ENCODE measurements at regions not wholly inside any gene's neighbourhood (a gene's known extent, or its start where the extent isn't known, plus 50 kb on each side); places are given as distances from the start of the nearest gene placed in this dataset.

GRCh38 chr4:156118507-156119220, 165.0 kb upstream of the CTSO start:
- no peak overlapping the region for H3K4me3 Mint-ChIP-seq
- peaks cover 18% of the 10 kb centered on the region for H3K4me1 Mint-ChIP-seq
- no peaks in the 10 kb centered on the region for H3K27me3 Mint-ChIP-seq (ENCODE audit: low read depth)
- no peak overlapping the region for H3K27ac Mint-ChIP-seq
- TF ChIP-seq, protein P1, sequence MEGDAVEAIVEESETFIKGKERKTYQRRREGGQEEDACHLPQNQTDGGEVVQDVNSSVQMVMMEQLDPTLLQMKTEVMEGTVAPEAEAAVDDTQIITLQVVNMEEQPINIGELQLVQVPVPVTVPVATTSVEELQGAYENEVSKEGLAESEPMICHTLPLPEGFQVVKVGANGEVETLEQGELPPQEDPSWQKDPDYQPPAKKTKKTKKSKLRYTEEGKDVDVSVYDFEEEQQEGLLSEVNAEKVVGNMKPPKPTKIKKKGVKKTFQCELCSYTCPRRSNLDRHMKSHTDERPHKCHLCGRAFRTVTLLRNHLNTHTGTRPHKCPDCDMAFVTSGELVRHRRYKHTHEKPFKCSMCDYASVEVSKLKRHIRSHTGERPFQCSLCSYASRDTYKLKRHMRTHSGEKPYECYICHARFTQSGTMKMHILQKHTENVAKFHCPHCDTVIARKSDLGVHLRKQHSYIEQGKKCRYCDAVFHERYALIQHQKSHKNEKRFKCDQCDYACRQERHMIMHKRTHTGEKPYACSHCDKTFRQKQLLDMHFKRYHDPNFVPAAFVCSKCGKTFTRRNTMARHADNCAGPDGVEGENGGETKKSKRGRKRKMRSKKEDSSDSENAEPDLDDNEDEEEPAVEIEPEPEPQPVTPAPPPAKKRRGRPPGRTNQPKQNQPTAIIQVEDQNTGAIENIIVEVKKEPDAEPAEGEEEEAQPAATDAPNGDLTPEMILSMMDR (IDR thresholded peaks at IDR 0.05; ENCODE audit: unreplicated experiment): no peak
- DNase-seq (ENCODE audit: low spot score in 2 of 2, unreplicated experiment in 2 of 2): no peak
- H3K9me3 Mint-ChIP-seq: peaks cover 10% of the 10 kb centered on the region
- no peaks in the 10 kb centered on the region for H3K36me3 Mint-ChIP-seq

GRCh38 chr4:156117743-156118142, 164.1 kb upstream of the CTSO start:
- TF ChIP-seq, protein P1 (IDR thresholded peaks at IDR 0.05; ENCODE audit: unreplicated experiment): no peak
- no peaks in the 10 kb centered on the region for H3K36me3 Mint-ChIP-seq
- H3K27me3 Mint-ChIP-seq (ENCODE audit: low read depth): no peaks in the 10 kb centered on the region
- peaks cover 9% of the 10 kb centered on the region for H3K9me3 Mint-ChIP-seq
- DNase-seq (ENCODE audit: low spot score in 2 of 2, unreplicated experiment in 2 of 2): no peak
- no peak overlapping the region for H3K27ac Mint-ChIP-seq
- peaks cover 26% of the 10 kb centered on the region for H3K4me1 Mint-ChIP-seq
- H3K4me3 Mint-ChIP-seq: no peak overlapping the region

- peaks cover 9% of the 10 kb centered on the region for H3K9me3 Mint-ChIP-seq
- no peaks in the 10 kb centered on the region for H3K27me3 Mint-ChIP-seq (ENCODE audit: low read depth)
- no peak overlapping the region for H3K27ac Mint-ChIP-seq
- H3K36me3 Mint-ChIP-seq: no peaks in the 10 kb centered on the region
- TF ChIP-seq, protein P1 (IDR thresholded peaks at IDR 0.05; ENCODE audit: unreplicated experiment): no peak
- H3K4me3 Mint-ChIP-seq: no peak overlapping the region
- peaks cover 27% of the 10 kb centered on the region for H3K4me1 Mint-ChIP-seq
- no peak for DNase-seq (ENCODE audit: low spot score in 2 of 2, unreplicated experiment in 2 of 2)
Observed at GRCh38 chr4:156116991-156117390, 163.3 kb upstream of the CTSO start.

DNA sequence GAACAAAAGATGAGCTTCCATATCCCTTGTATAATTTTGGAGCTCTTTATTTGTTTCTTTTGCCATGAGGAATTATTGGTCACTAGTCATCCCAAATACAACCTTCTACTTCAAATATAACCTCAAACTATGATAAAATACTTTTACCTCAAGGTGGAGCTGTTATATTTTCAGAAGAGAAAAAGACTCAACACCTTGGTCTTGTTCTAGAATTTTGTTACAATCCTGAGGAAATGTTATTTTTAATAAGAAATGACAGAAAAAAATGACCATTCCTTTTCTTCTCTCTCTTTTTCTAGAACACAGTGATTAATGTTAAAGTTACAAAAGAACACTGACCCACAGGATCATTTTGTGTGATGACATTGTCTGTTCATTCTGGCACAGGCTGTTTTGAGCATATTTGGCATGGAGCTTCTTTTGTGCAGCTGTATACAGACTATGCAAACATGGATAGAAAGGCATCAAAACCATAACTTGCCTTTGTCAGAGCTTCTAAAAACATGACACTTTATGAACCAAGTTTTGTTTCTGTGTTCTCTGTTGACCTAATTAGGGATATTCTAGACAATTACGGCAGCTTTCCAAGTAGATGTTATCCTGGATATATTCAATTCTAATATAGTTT, 159.6 kb upstream of the CTSO start:
- Mint-ChIP-seq H3K27me3 (ENCODE audit: low read depth) (no peaks in the 10 kb centered on the region), H3K4me1 (peaks cover 48% of the 10 kb centered on the region), H3K4me3 (no peak overlapping the region), H3K36me3 (no peaks in the 10 kb centered on the region), H3K9me3 (peaks cover 5% of the 10 kb centered on the region), H3K27ac (peak overlapping the region; percentile 53)
- TF ChIP-seq, protein P1 (IDR thresholded peaks at IDR 0.05; ENCODE audit: unreplicated experiment): no peak
- no peak for DNase-seq (ENCODE audit: low spot score in 2 of 2, unreplicated experiment in 2 of 2)

DNA sequence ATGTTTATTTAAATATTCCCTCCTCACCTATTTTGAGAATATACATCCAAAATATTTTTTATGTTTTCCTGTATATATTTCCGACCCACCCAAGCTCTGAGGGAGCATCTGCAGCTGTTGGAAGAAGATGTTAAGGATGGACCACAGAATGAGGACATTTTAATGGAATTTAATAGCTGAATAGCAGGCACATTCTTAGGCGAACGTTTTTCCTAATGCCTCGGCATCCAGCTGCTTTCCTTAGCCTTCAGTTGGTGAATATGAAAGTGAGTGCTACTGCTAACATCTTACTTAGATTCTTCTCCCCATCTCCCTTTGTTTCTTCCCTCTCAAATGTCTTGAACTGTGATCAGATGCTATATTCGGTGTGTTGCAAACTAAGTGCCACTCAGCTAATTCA, 158.0 kb upstream of the CTSO start:
- Mint-ChIP-seq H3K36me3 (no peaks in the 10 kb centered on the region), H3K4me1 (peaks cover 48% of the 10 kb centered on the region), H3K9me3 (peaks cover 5% of the 10 kb centered on the region), H3K27ac (peak overlapping the region; percentile 10), H3K27me3 (ENCODE audit: low read depth) (no peaks in the 10 kb centered on the region), H3K4me3 (no peak overlapping the region)
- TF ChIP-seq, protein P1 (IDR thresholded peaks at IDR 0.05; ENCODE audit: unreplicated experiment): no peak
- DNase-seq (ENCODE audit: low spot score in 2 of 2, unreplicated experiment in 2 of 2): no peak

Measured in mesothelial cell of epicardium (in vitro differentiated cells).